GM23338 (cell line): ENCODE measurements at regions not wholly inside any gene's neighbourhood (a gene's known extent, or its start where the extent isn't known, plus 50 kb on each side); places are given as distances from the start of the nearest gene placed in this dataset.

Experiments
- ATAC-seq: fragments of 200-7000 bp; cut with Tn5 transposase; 3 replicates; pipeline ENCODE4 v1.9.1; 2020
- DNase-seq: peaks from one replicate; pipeline ENCODE4 v3.0.0-alpha.2; 2015; ENCODE audit warnings: low spot score
- H2AFZ ChIP-seq: fragments of 200-600 bp; sonication (generic); 2 replicates; pipeline ENCODE4 v1.8.0; 2016; ENCODE audit warnings: antibody characterized with exemption, mild to moderate bottlenecking, moderate library complexity
- H3F3A ChIP-seq: fragments of 200-600 bp; sonication (generic); replicated peaks from 2 replicates; pipeline ENCODE4 v1.8.0; 2017; ENCODE audit warnings: antibody characterized with exemption, mixed run types, low read depth
- H3K27ac ChIP-seq: fragments of 200-600 bp; sonication (generic); 2 replicates; pipeline ENCODE4 v1.6.1; 2016; ENCODE audit warnings: low read depth
- H3K27me3 ChIP-seq: fragments of 200-600 bp; sonication (generic); 2 replicates; pipeline ENCODE4 v1.8.0; 2016; ENCODE audit warnings: mild to moderate bottlenecking, mixed run types, moderate library complexity; ENCODE audit not compliant: insufficient read depth
- H3K36me3 ChIP-seq: fragments of 200-600 bp; sonication (generic); 2 replicates; pipeline ENCODE4 v1.8.0; 2016; ENCODE audit warnings: mild to moderate bottlenecking; ENCODE audit not compliant: insufficient read depth
- H3K4me1 ChIP-seq: fragments of 200-600 bp; sonication (generic); 2 replicates; pipeline ENCODE4 v1.8.0; 2016; ENCODE audit warnings: mild to moderate bottlenecking, moderate library complexity; ENCODE audit not compliant: insufficient read depth
- H3K4me2 ChIP-seq: fragments of 200-600 bp; sonication (generic); 2 replicates; pipeline ENCODE4 v1.7.1; 2017; ENCODE audit warnings: mixed run types
- H3K4me3 ChIP-seq: fragments of 200-600 bp; sonication (generic); 2 replicates; pipeline ENCODE4 v1.6.1; 2016; ENCODE audit warnings: mixed run types
- H3K79me2 ChIP-seq: fragments of 200-600 bp; sonication (generic); replicated peaks from 2 replicates; pipeline ENCODE4 v1.8.0; 2017; ENCODE audit warnings: mild to moderate bottlenecking; ENCODE audit not compliant: insufficient read depth
- H3K9me2 ChIP-seq: fragments of 200-600 bp; sonication (generic); 2 replicates; pipeline ENCODE4 v1.8.0; 2017; ENCODE audit not compliant: insufficient read depth
- H4K20me1 ChIP-seq: fragments of 200-600 bp; sonication (generic); replicated peaks from 2 replicates; pipeline ENCODE4 v1.8.0; 2017; ENCODE audit warnings: mild to moderate bottlenecking; ENCODE audit not compliant: insufficient read depth
- H3K27ac Mint-ChIP-seq: 2 replicates; pipeline ENCODE4 v1.8.0; 2020; ENCODE audit warnings: inconsistent platforms, mild to moderate bottlenecking, moderate library complexity, mixed read lengths
- H3K27me3 Mint-ChIP-seq: 3 replicates; pipeline ENCODE4 v1.8.0; 2022; ENCODE audit warnings: low read depth, mild to moderate bottlenecking, moderate library complexity, mixed read lengths, inconsistent platforms; ENCODE audit not compliant: insufficient read depth, poor library complexity
- H3K36me3 Mint-ChIP-seq: 3 replicates; pipeline ENCODE4 v1.8.0; 2021; ENCODE audit warnings: low read depth, mild to moderate bottlenecking, inconsistent platforms, moderate library complexity, mixed read lengths
- H3K4me1 Mint-ChIP-seq: 3 replicates; pipeline ENCODE4 v1.8.0; 2020; ENCODE audit warnings: mild to moderate bottlenecking, inconsistent platforms, mixed read lengths
- H3K4me3 Mint-ChIP-seq: 3 replicates; pipeline ENCODE4 v1.8.0; 2021; ENCODE audit warnings: moderate library complexity, mild to moderate bottlenecking, inconsistent platforms, mixed read lengths
- H3K9me3 Mint-ChIP-seq: 3 replicates; pipeline ENCODE4 v1.8.0; 2020; ENCODE audit warnings: moderate library complexity, mild to moderate bottlenecking, inconsistent platforms, mixed read lengths
- EZH2phosphoT487 ChIP-seq: fragments of 200-600 bp; sonication (generic); IDR thresholded peaks from one replicate; pipeline ENCODE4 v1.8.1; 2018; ENCODE audit warnings: antibody characterized with exemption; ENCODE audit not compliant: unreplicated experiment
- NANOG ChIP-seq: IDR thresholded peaks from 2 replicates; pipeline ENCODE4 v1.6.1; 2016; ENCODE audit warnings: antibody characterized with exemption, borderline replicate concordance
- STAT1 ChIP-seq: IDR thresholded peaks from one replicate; pipeline ENCODE4 v1.6.1; 2016; ENCODE audit warnings: antibody characterized with exemption; ENCODE audit not compliant: unreplicated experiment
- ZNF114 ChIP-seq: fragments of 250-450 bp; sonication (Bioruptor Pico); IDR thresholded peaks from 2 replicates; pipeline ENCODE4 v1.5.0; 2020; ENCODE audit warnings: mild to moderate bottlenecking, moderate library complexity
- ZNF331 ChIP-seq: fragments of 250-450 bp; sonication (Bioruptor Pico); IDR thresholded peaks from 2 replicates; pipeline ENCODE4 v1.5.0; 2020; ENCODE audit warnings: low read depth, mild to moderate bottlenecking, moderate library complexity
- ZNF462 ChIP-seq: fragments of 250-450 bp; sonication (Bioruptor Pico); IDR thresholded peaks from 2 replicates; pipeline ENCODE4 v1.5.0; 2020; ENCODE audit warnings: mild to moderate bottlenecking, moderate library complexity
- TF ChIP-seq, protein P1 (sequence below): IDR thresholded peaks from 2 replicates; pipeline ENCODE4 v1.6.1; 2016; ENCODE audit warnings: antibody characterized with exemption

- TF ChIP-seq ZNF462 (CRISPR knock-in tag), result no peak
- TF ChIP-seq, protein P1, sequence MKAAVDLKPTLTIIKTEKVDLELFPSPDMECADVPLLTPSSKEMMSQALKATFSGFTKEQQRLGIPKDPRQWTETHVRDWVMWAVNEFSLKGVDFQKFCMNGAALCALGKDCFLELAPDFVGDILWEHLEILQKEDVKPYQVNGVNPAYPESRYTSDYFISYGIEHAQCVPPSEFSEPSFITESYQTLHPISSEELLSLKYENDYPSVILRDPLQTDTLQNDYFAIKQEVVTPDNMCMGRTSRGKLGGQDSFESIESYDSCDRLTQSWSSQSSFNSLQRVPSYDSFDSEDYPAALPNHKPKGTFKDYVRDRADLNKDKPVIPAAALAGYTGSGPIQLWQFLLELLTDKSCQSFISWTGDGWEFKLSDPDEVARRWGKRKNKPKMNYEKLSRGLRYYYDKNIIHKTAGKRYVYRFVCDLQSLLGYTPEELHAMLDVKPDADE, result no peak
- TF ChIP-seq EZH2phosphoT487, result no peak
- TF ChIP-seq STAT1, result no peak
- TF ChIP-seq NANOG, result no peak
- TF ChIP-seq ZNF114 (CRISPR knock-in tag), result no peak
- TF ChIP-seq ZNF331 (CRISPR knock-in tag), result no peak
These were observed 121.2 kb upstream of the LINC00305 start (continued) for GRCh38 chr18:64270121-64270520.

GRCh38 chr18:64264171-64264570, 115.3 kb upstream of the LINC00305 start:
- H3K9me3 Mint-ChIP-seq, result peaks cover 8% of the 10 kb centered on the region; the same call in 1 of the 3 replicates
- Histone ChIP-seq H3K27me3 (no peaks in the 10 kb centered on the region), H4K20me1 (no peaks in the 10 kb centered on the region), H3K27ac (no peak overlapping the region), H2AFZ (no peak overlapping the region; the same call in 1 of the 2 replicates), H3K4me2 (no peak overlapping the region), H3F3A (no peaks in the 10 kb centered on the region), H3K4me1 (0 out of 2 replicates have a peak, but pooled peaks cover 7% of the 10 kb centered on the region), H3K79me2 (no peaks in the 10 kb centered on the region), H3K9me2 (no peaks in the 10 kb centered on the region), H3K4me3 (no peak overlapping the region), H3K36me3 (no peaks in the 10 kb centered on the region)
- H3K27me3 Mint-ChIP-seq, result no peaks in the 10 kb centered on the region
- H3K36me3 Mint-ChIP-seq, result peaks cover 5% of the 10 kb centered on the region; the same call in 2 of the 3 replicates
- H3K4me1 Mint-ChIP-seq, result peaks cover 19% of the 10 kb centered on the region; the same call in 2 of the 3 replicates
- no peak overlapping the region for H3K27ac Mint-ChIP-seq
- H3K4me3 Mint-ChIP-seq, result no peak overlapping the region
- no peak for ATAC-seq
- no peak for DNase-seq
- TF ChIP-seq, protein P1, result no peak
- TF ChIP-seq STAT1 (no peak), ZNF462 (CRISPR knock-in tag) (no peak)
